Peyer's patch (tissue), 4 donors: ENCODE measurements at regions not wholly inside any gene's neighbourhood (a gene's known extent, or its start where the extent isn't known, plus 50 kb on each side); places are given as distances from the start of the nearest gene placed in this dataset.

Experiments
- DNase-seq, 3 donors: peaks; one replicate each; pipeline ENCODE4 v3.0.0-alpha.2; 2017 to 2019
- H3K27ac ChIP-seq, 4 donors: fragments of 200-600 bp; sonication (generic); one replicate each; pipeline ENCODE4 v1.5.1; 2016 to 2019
- H3K27me3 ChIP-seq, 2 donors: fragments of 200-600 bp; sonication (generic); one replicate each; pipeline ENCODE4 v1.5.1; 2019
- H3K36me3 ChIP-seq, 3 donors: fragments of 200-600 bp; sonication (generic); one replicate each; pipeline ENCODE4 v1.5.1; 2016 to 2019
- H3K4me1 ChIP-seq, 4 donors: fragments of 200-600 bp; sonication (generic); one replicate each; pipeline ENCODE4 v1.5.1; 2016 to 2019
- H3K4me3 ChIP-seq, 4 donors: fragments of 200-600 bp; sonication (generic); 1 replicate in 3 of 4; 2 replicates in 1 of 4; pipeline ENCODE4 v1.5.1; 2016 to 2019; ENCODE audit warnings: mild to moderate bottlenecking in 1 of 4
- H3K9me3 ChIP-seq, 4 donors: fragments of 200-600 bp; sonication (generic); one replicate each; pipeline ENCODE4 v1.5.1; 2016 to 2019; ENCODE audit warnings: mild to moderate bottlenecking in 1 of 4
- CTCF ChIP-seq, 6 experiments: fragments of 450-650 bp in 4 of 6; fragments of 200-600 bp in 2 of 6; sonication (generic) in 1 of 6; IDR thresholded peaks; one replicate each; pipeline ENCODE4 v1.5.1; 2017 to 2019; ENCODE audit warnings: antibody characterized with exemption in 6 of 6, mild to moderate bottlenecking in 3 of 6, moderate library complexity in 1 of 6
- POLR2A ChIP-seq, 2 donors: fragments of 450-650 bp; IDR thresholded peaks; one replicate each; pipeline ENCODE4 v1.5.1; 2017; ENCODE audit warnings: antibody characterized with exemption in 2 of 2, mild to moderate bottlenecking in 2 of 2, moderate library complexity in 2 of 2

GRCh38 chr7:106778656-106779250 lies 86.3 kb upstream of the PIK3CG start:
- no peaks in the 10 kb centered on the region for H3K9me3 ChIP-seq
- no peaks in the 10 kb centered on the region for H3K27me3 ChIP-seq
- no peak overlapping the region for H3K4me3 ChIP-seq
- no peak overlapping the region for H3K27ac ChIP-seq
- H3K4me1 ChIP-seq, result no peaks in the 10 kb centered on the region
- H3K36me3 ChIP-seq, result no peaks in the 10 kb centered on the region
- no peak for DNase-seq
- no peak for TF ChIP-seq CTCF (IDR thresholded peaks at IDR 0.05)
- TF ChIP-seq POLR2A (IDR thresholded peaks at IDR 0.05), result no peak

GRCh38 chr7:106779877-106780276 lies 85.2 kb upstream of the PIK3CG start:
- Histone ChIP-seq H3K27ac (peak overlapping the region in 1 of 4 donors; percentile 17), H3K4me3 (no peak overlapping the region), H3K9me3 (no peaks in the 10 kb centered on the region), H3K36me3 (no peaks in the 10 kb centered on the region), H3K4me1 (no peaks in the 10 kb centered on the region), H3K27me3 (no peaks in the 10 kb centered on the region)
- TF ChIP-seq POLR2A (IDR thresholded peaks at IDR 0.05), result no peak
- peak in 3 of 6 experiments; percentile 47 to 59 (median 50) for TF ChIP-seq CTCF (IDR thresholded peaks at IDR 0.05)
- peak in 2 of 3 donors; percentile 78 to 82 for DNase-seq

DNA sequence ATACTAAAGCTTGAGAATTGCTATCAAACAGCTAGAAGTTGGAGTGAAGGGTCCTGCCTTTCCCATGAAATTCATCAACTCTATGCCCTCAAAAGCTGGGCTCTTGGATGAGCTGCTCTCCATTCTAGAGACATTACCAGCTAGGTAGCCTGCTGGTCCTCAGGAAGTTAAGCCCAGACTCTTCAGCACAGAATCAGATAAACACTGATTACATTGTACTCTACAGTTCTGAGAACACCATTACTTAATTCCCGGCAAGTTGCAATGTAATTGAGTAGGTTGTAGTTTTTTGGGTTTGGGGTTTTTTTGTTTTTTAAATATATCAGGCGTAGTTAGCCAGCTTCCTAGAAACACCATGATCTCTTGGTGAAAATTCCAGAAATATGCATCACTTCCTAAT lies 84.1 kb upstream of the PIK3CG start:
- Histone ChIP-seq H3K36me3 (no peaks in the 10 kb centered on the region), H3K4me1 (no peaks in the 10 kb centered on the region), H3K4me3 (no peak overlapping the region), H3K27ac (no peak overlapping the region), H3K27me3 (no peaks in the 10 kb centered on the region), H3K9me3 (no peaks in the 10 kb centered on the region)
- TF ChIP-seq POLR2A (IDR thresholded peaks at IDR 0.05) (no peak), CTCF (IDR thresholded peaks at IDR 0.05) (no peak)
- DNase-seq, result no peak

GRCh38 chr7:106781828-106782544 lies 83.1 kb upstream of the PIK3CG start:
- H3K27ac ChIP-seq, result no peak overlapping the region
- no peak for DNase-seq
- no peaks in the 10 kb centered on the region for H3K36me3 ChIP-seq
- no peaks in the 10 kb centered on the region for H3K4me1 ChIP-seq
- no peaks in the 10 kb centered on the region for H3K27me3 ChIP-seq
- H3K4me3 ChIP-seq, result no peak overlapping the region
- TF ChIP-seq POLR2A (IDR thresholded peaks at IDR 0.05) (no peak), CTCF (IDR thresholded peaks at IDR 0.05) (no peak)
- H3K9me3 ChIP-seq, result no peaks in the 10 kb centered on the region

- H3K27ac ChIP-seq, result no peak overlapping the region
- no peaks in the 10 kb centered on the region for H3K36me3 ChIP-seq
- TF ChIP-seq CTCF (IDR thresholded peaks at IDR 0.05), result no peak
- TF ChIP-seq POLR2A (IDR thresholded peaks at IDR 0.05), result no peak
- H3K9me3 ChIP-seq, result no peaks in the 10 kb centered on the region
- H3K4me1 ChIP-seq, result no peaks in the 10 kb centered on the region
- H3K27me3 ChIP-seq, result no peaks in the 10 kb centered on the region
- DNase-seq, result no peak
- H3K4me3 ChIP-seq, result no peak overlapping the region
Observed at GRCh38 chr7:106783286-106783685, 81.8 kb upstream of the PIK3CG start.
